ENCODE measurements at regions not wholly inside any gene's neighbourhood (a gene's known extent, or its start where the extent isn't known, plus 50 kb on each side); places are given as distances from the start of the nearest gene placed in this dataset.

- 76% methylated on average over 3 of the region's 3 CpGs for WGBS
- TF ChIP-seq TAF1 (conservative IDR thresholded peaks at IDR 0.05) (no peak), GABPA (IDR thresholded peaks at IDR 0.05 in 1 of 2, conservative IDR thresholded peaks at IDR 0.05 in 1 of 2) (no peak), RXRA (IDR thresholded peaks at IDR 0.05) (no peak), YY1 (IDR thresholded peaks at IDR 0.05) (no peak)
- DNase-seq (ENCODE audit: low spot score): no peak
Measured at GRCh38 chr20:51867251-51867650, 64.9 kb upstream of the SALL4 start.

GRCh38 chr20:51864967-51865366 is 62.6 kb upstream of the SALL4 start:
- Histone ChIP-seq H3K27ac (ENCODE audit: low read depth in 1 of 2, low read length in 2 of 2) (no peak overlapping the region), H3K4me1 (ENCODE audit: control insufficient read depth in 4 of 4, insufficient read depth in 4 of 4, low read length in 3 of 4) (no peaks in the 10 kb centered on the region), H3K36me3 (ENCODE audit: control insufficient read depth in 4 of 4, insufficient read depth in 3 of 4, low read depth in 1 of 4, low read length in 3 of 4) (no peaks in the 10 kb centered on the region), H3K4me3 (ENCODE audit: low read depth in 1 of 3, low read length in 3 of 3) (no peak overlapping the region), H3K9ac (ENCODE audit: low read depth in 1 of 2, low read length in 2 of 2) (no peak overlapping the region), H3K27me3 (ENCODE audit: control insufficient read depth in 4 of 4, insufficient read depth in 4 of 4, low read length in 3 of 4) (no peaks in the 10 kb centered on the region), H3K9me3 (ENCODE audit: control insufficient read depth in 4 of 4, low read length in 3 of 4) (no peaks in the 10 kb centered on the region)
- 89% methylated on average over 14 of the region's 14 CpGs for WGBS
- no peak for TF ChIP-seq HNF4G (IDR thresholded peaks at IDR 0.05)
- no peak for TF ChIP-seq RXRA (IDR thresholded peaks at IDR 0.05)
- no peak for TF ChIP-seq YY1 (IDR thresholded peaks at IDR 0.05)
- no peak for TF ChIP-seq GABPA (IDR thresholded peaks at IDR 0.05 in 1 of 2, conservative IDR thresholded peaks at IDR 0.05 in 1 of 2)
- no peak for TF ChIP-seq MAX (IDR thresholded peaks at IDR 0.05)
- no peak for TF ChIP-seq FOXA2 (IDR thresholded peaks at IDR 0.05)
- no peak for TF ChIP-seq ATF3 (IDR thresholded peaks at IDR 0.05)
- TF ChIP-seq HNF4A (conservative IDR thresholded peaks at IDR 0.05): no peak
- no peak for TF ChIP-seq REST (IDR thresholded peaks at IDR 0.05)
- no peak for TF ChIP-seq SP1 (IDR thresholded peaks at IDR 0.05)
- TF ChIP-seq ZBTB33 (IDR thresholded peaks at IDR 0.05): no peak
- no peak for TF ChIP-seq FOXA1 (IDR thresholded peaks at IDR 0.05)
- TF ChIP-seq JUND (IDR thresholded peaks at IDR 0.05): no peak
- no peak for TF ChIP-seq CTCF (IDR thresholded peaks at IDR 0.05; ENCODE audit: low read depth, low read length, missing input control)
- no peak for DNase-seq (ENCODE audit: low spot score)

More at GRCh38 chr20:51867251-51867650, 64.9 kb upstream of the SALL4 start:
- Histone ChIP-seq H3K27me3 (ENCODE audit: control insufficient read depth in 4 of 4, insufficient read depth in 4 of 4, low read length in 3 of 4) (no peaks in the 10 kb centered on the region), H3K36me3 (ENCODE audit: control insufficient read depth in 4 of 4, insufficient read depth in 3 of 4, low read depth in 1 of 4, low read length in 3 of 4) (no peaks in the 10 kb centered on the region), H3K9me3 (ENCODE audit: control insufficient read depth in 4 of 4, low read length in 3 of 4) (no peaks in the 10 kb centered on the region), H3K27ac (ENCODE audit: low read depth in 1 of 2, low read length in 2 of 2) (no peak overlapping the region), H3K4me3 (ENCODE audit: low read depth in 1 of 3, low read length in 3 of 3) (no peak overlapping the region), H3K9ac (ENCODE audit: low read depth in 1 of 2, low read length in 2 of 2) (no peak overlapping the region), H3K4me1 (ENCODE audit: control insufficient read depth in 4 of 4, insufficient read depth in 4 of 4, low read length in 3 of 4) (no peaks in the 10 kb centered on the region)

All from liver (tissue), 8 donors.